CD14-positive monocyte (primary cell): ENCODE measurements at regions not wholly inside any gene's neighbourhood (a gene's known extent, or its start where the extent isn't known, plus 50 kb on each side); places are given as distances from the start of the nearest gene placed in this dataset.
"Not testable (repeated sequence)": the region's sequence is repeated elsewhere in the genome, so short reads cannot be mapped to it uniquely, and the experiment has no call there.

Experiments used
- DNase-seq, 3 donors: peaks; one replicate each; pipeline ENCODE4 v3.0.0-alpha.2; 2011 to 2022
- H2AFZ ChIP-seq: 2 replicates; pipeline ENCODE4 v1.6.0; 2012; ENCODE audit warnings: mild to moderate bottlenecking, low read depth, low read length, inconsistent platforms; ENCODE audit not compliant: insufficient read depth, poor library complexity, severe bottlenecking
- H3K27ac ChIP-seq, 2 donors: 1 replicate in 1 of 2; 2 replicates in 1 of 2; pipeline ENCODE4 v1.5.1; 2012 to 2013; ENCODE audit warnings: low read length in 2 of 2, control low read depth in 1 of 2, inconsistent platforms in 1 of 2, low read depth in 1 of 2, mild to moderate bottlenecking in 1 of 2
- H3K27me3 ChIP-seq, 2 donors: one replicate each; pipeline versions ENCODE4 v1.6.0 to v1.6.1; 2011 to 2013; ENCODE audit warnings: low read length in 2 of 2; ENCODE audit not compliant: control insufficient read depth in 2 of 2, insufficient read depth in 2 of 2
- H3K36me3 ChIP-seq, 2 donors: replicated peaks in 1 of 2; 1 replicate in 1 of 2; 2 replicates in 1 of 2; pipeline versions ENCODE4 v1.5.1 to v1.6.1; 2012 to 2013; ENCODE audit warnings: low read length in 2 of 2, control low read depth in 1 of 2, inconsistent platforms in 1 of 2, mild to moderate bottlenecking in 1 of 2; ENCODE audit not compliant: insufficient read depth in 2 of 2, control insufficient read depth in 1 of 2
- H3K4me1 ChIP-seq, 2 donors: 1 replicate in 1 of 2; 2 replicates in 1 of 2; pipeline versions ENCODE4 v1.5.1 to v1.6.1; 2012 to 2013; ENCODE audit warnings: low read length in 2 of 2, control low read depth in 1 of 2, inconsistent platforms in 1 of 2, mild to moderate bottlenecking in 1 of 2, moderate library complexity in 1 of 2; ENCODE audit not compliant: insufficient read depth in 2 of 2, control insufficient read depth in 1 of 2
- H3K4me2 ChIP-seq: replicated peaks from 2 replicates; pipeline ENCODE3; 2012; ENCODE audit warnings: low read length, moderate library complexity, mild to moderate bottlenecking; ENCODE audit not compliant: poor library complexity, severe bottlenecking; ENCODE audit errors: extremely low read depth
- H3K4me3 ChIP-seq, 3 experiments: fragments of 200-600 bp in 1 of 3; sonication (generic) in 1 of 3; replicated peaks in 1 of 3; 1 replicate in 2 of 3; 2 replicates in 1 of 3; pipeline ENCODE4 v1.5.1; 2011 to 2013; ENCODE audit warnings: low read length in 3 of 3, mild to moderate bottlenecking in 3 of 3, control low read depth in 2 of 3, low read depth in 2 of 3, inconsistent platforms in 1 of 3, moderate library complexity in 1 of 3
- H3K79me2 ChIP-seq: 2 replicates; pipeline ENCODE4 v1.6.0; 2012; ENCODE audit warnings: mild to moderate bottlenecking, control low read depth, inconsistent platforms, low read length, moderate library complexity; ENCODE audit not compliant: insufficient read depth
- H3K9ac ChIP-seq: 2 replicates; pipeline ENCODE4 v1.6.0; 2017; ENCODE audit warnings: low read length, mild to moderate bottlenecking; ENCODE audit not compliant: insufficient read depth, poor library complexity, severe bottlenecking
- H3K9me3 ChIP-seq, 2 donors: replicated peaks in 1 of 2; 1 replicate in 1 of 2; 2 replicates in 1 of 2; pipeline versions ENCODE4 v1.5.1 to v1.6.1; 2012 to 2013; ENCODE audit warnings: low read length in 2 of 2, control low read depth in 1 of 2; ENCODE audit not compliant: control insufficient read depth in 1 of 2, insufficient read depth in 1 of 2
- H4K20me1 ChIP-seq: 2 replicates; pipeline ENCODE4 v1.6.0; 2012; ENCODE audit warnings: mild to moderate bottlenecking, low read length, control low read depth, moderate library complexity; ENCODE audit not compliant: insufficient read depth
- H3K27ac Mint-ChIP-seq, 7 donors: one replicate each; pipeline ENCODE4 v1.8.0; 2020; ENCODE audit warnings: mild to moderate bottlenecking in 7 of 7, mixed read lengths in 7 of 7, moderate library complexity in 6 of 7, inconsistent platforms in 2 of 7
- H3K27me3 Mint-ChIP-seq, 3 donors: one replicate each; pipeline ENCODE4 v1.8.0; 2021 to 2022; ENCODE audit warnings: low read depth in 3 of 3, mild to moderate bottlenecking in 3 of 3, mixed read lengths in 3 of 3, moderate library complexity in 3 of 3, inconsistent platforms in 1 of 3
- H3K36me3 Mint-ChIP-seq, 2 donors: one replicate each; pipeline ENCODE4 v1.8.0; 2020; ENCODE audit warnings: mixed read lengths in 2 of 2, inconsistent platforms in 1 of 2, mild to moderate bottlenecking in 1 of 2
- H3K4me1 Mint-ChIP-seq: one replicate; pipeline ENCODE4 v1.8.0; 2020; ENCODE audit warnings: mild to moderate bottlenecking, mixed read lengths
- H3K4me3 Mint-ChIP-seq, 2 donors: one replicate each; pipeline ENCODE4 v1.8.0; 2020; ENCODE audit warnings: mild to moderate bottlenecking in 2 of 2, mixed read lengths in 2 of 2, moderate library complexity in 1 of 2
- H3K9me3 Mint-ChIP-seq, 7 donors: one replicate each; pipeline ENCODE4 v1.8.0; 2020 to 2022; ENCODE audit warnings: mixed read lengths in 7 of 7, mild to moderate bottlenecking in 6 of 7, moderate library complexity in 6 of 7, inconsistent platforms in 2 of 7
- WGBS: methylation state at CpG from one replicate; pipeline ENCODE4 v1.1.5; 2013; ENCODE audit warnings: missing lambda C conversion rate; ENCODE audit not compliant: insufficient coverage; 5-methylcytosine and 5-hydroxymethylcytosine counted together
- intact Hi-C, 2 donors: fragments of 100-400 bp; cut with micrococcal nuclease; formaldehyde crosslinking; loops; one replicate each; pipeline versions ENCODE4 v1.15.0 to v1.15.1; 2023
- TF ChIP-seq, protein P1 (sequence below): fragments of 200-600 bp; IDR thresholded peaks from one replicate; pipeline ENCODE4 v1.8.0; 2022; ENCODE audit warnings: antibody characterized with exemption, mild to moderate bottlenecking

DNA sequence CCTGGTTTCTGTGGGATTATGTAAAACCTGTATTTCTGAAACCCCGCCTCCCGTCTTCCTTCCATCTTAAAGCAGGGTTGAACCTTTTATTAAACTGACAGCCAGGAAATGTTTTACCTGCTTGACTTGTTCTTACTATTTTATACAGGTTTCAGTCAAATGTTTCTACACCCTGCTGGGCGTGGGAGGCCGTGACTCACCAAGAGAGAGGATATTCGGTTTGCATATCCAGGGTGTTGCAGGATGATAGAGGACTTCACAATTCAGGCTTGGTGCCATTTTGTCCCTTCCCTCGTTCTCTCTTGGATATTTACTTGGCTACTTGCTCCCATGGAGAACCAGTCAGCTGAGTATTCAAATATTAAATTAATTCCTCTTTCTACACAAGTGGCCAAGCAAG lies 69.7 kb downstream of the ARF6 start:
- H3K4me2 ChIP-seq = no peak overlapping the region
- H4K20me1 ChIP-seq = no peaks in the 10 kb centered on the region
- no peak overlapping the region for H2AFZ ChIP-seq
- Mint-ChIP-seq H3K4me3 (no peak overlapping the region), H3K27ac (no peak overlapping the region), H3K4me1 (peaks cover 39% of the 10 kb centered on the region), H3K9me3 (peaks cover 0 to 2% (median 0%) of the 10 kb centered on the region in 7 donors), H3K36me3 (no peaks in the 10 kb centered on the region), H3K27me3 (peaks cover 1 to 5% (median 2%) of the 10 kb centered on the region in 3 donors)
- TF ChIP-seq, protein P1, sequence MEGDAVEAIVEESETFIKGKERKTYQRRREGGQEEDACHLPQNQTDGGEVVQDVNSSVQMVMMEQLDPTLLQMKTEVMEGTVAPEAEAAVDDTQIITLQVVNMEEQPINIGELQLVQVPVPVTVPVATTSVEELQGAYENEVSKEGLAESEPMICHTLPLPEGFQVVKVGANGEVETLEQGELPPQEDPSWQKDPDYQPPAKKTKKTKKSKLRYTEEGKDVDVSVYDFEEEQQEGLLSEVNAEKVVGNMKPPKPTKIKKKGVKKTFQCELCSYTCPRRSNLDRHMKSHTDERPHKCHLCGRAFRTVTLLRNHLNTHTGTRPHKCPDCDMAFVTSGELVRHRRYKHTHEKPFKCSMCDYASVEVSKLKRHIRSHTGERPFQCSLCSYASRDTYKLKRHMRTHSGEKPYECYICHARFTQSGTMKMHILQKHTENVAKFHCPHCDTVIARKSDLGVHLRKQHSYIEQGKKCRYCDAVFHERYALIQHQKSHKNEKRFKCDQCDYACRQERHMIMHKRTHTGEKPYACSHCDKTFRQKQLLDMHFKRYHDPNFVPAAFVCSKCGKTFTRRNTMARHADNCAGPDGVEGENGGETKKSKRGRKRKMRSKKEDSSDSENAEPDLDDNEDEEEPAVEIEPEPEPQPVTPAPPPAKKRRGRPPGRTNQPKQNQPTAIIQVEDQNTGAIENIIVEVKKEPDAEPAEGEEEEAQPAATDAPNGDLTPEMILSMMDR = no peak
- no peaks in the 10 kb centered on the region for H3K27me3 ChIP-seq
- DNase-seq = no peak
- H3K36me3 ChIP-seq = no peaks in the 10 kb centered on the region
- intact Hi-C loops = no loop called here
- peaks cover 29 to 55% of the 10 kb centered on the region in 2 donors for H3K4me1 ChIP-seq
- H3K9me3 ChIP-seq = no peaks in the 10 kb centered on the region
- no peak overlapping the region for H3K4me3 ChIP-seq
- H3K27ac ChIP-seq = no peak overlapping the region
- WGBS = no CpG with 5 or more reads among the region's 6 CpGs
- no peak overlapping the region for H3K9ac ChIP-seq
- H3K79me2 ChIP-seq = no peaks in the 10 kb centered on the region

DNA sequence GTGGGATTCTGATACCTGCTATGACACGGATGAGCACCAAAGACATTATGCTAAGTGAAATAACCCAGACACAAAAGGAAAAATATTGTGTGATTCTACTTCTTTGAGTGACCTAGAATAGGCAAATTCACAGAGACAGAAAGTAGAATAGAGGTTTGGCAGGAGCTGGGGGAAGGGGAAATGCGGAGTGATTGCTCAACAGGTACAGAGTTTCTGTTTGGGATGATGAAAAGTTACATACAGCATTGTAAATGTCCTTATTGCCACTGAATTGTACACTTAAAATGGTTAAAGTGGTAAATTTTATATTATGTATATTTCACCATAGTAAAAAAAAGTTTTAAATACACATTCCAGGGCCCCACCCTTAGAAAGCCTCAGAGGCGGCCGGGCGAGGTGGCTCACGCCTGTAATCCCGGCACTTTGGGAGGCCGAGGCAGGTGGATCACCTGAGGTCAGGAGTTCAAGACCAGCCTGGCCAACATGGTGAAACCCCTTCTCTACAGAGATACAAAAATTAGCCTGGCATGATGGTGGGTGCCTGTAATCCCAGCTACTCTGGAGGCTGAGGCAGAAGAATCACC lies 72.3 kb downstream of the ARF6 start:
- peak overlapping the region; percentile 6 for H2AFZ ChIP-seq
- peak overlapping the region; percentile 3 for H3K4me2 ChIP-seq
- H3K9me3 Mint-ChIP-seq, H3K36me3 Mint-ChIP-seq, H3K27me3 ChIP-seq, H3K9me3 ChIP-seq, H3K36me3 ChIP-seq, H3K9ac ChIP-seq, H3K27me3 Mint-ChIP-seq, H3K79me2 ChIP-seq, H3K4me3 Mint-ChIP-seq, intact Hi-C loops, H4K20me1 ChIP-seq: not testable (repeated sequence)
- H3K4me1 Mint-ChIP-seq = peaks cover 37% of the 10 kb centered on the region
- H3K4me1 ChIP-seq = peaks cover 26 to 53% of the 10 kb centered on the region in 2 donors
- H3K4me3 ChIP-seq = peak overlapping the region in 1 of 3 experiments; percentile 38
- peak overlapping the region in 6 of 7 donors; percentile 27 to 86 (median 71) for H3K27ac Mint-ChIP-seq
- WGBS = no CpG with 5 or more reads among the region's 8 CpGs
- H3K27ac ChIP-seq = peak overlapping the region; percentile 52 to 70
- DNase-seq = peak; percentile 37 to 58 (median 38)
